H1 (cell line): ENCODE measurements at regions not wholly inside any gene's neighbourhood (a gene's known extent, or its start where the extent isn't known, plus 50 kb on each side); places are given as distances from the start of the nearest gene placed in this dataset.

ENCODE experiments used
- CTCF ChIA-PET: fragments of 300-600 bp; sonication (Branson Sonifier 250); formaldehyde crosslinking; loops from one replicate; lab custom pipeline; 2021; ENCODE audit not compliant: partially characterized antibody; lab: Charles Lee
- POLR2A ChIA-PET: fragments of 300-600 bp; sonication (Branson Sonifier 250); formaldehyde crosslinking; loops from one replicate; lab custom pipeline; 2021; ENCODE audit warnings: inconsistent platforms; ENCODE audit not compliant: partially characterized antibody; lab: Charles Lee
- DNase-seq, 2 experiments: peaks; one replicate each; pipeline versions ENCODE4 v3.0.0 to v3.0.0-alpha.2; 2010 to 2022; ENCODE audit warnings: low spot score in 2 of 2, low read depth in 1 of 2, mixed read lengths in 1 of 2
- FAIRE-seq: peaks from 2 replicates; lab custom pipeline; 2011; peaks lifted over from hg19 to GRCh38; lab: Jason Lieb, UNC
- H2AFZ ChIP-seq: 2 replicates; pipeline ENCODE4 v1.8.1; 2012; ENCODE audit warnings: low read length, inconsistent platforms
- H2AK5ac ChIP-seq: 2 replicates; pipeline ENCODE4 v1.6.1; 2013; ENCODE audit warnings: low read depth, low read length
- H2BK120ac ChIP-seq: replicated peaks from 2 replicates; pipeline ENCODE3; 2013; ENCODE audit warnings: low read depth, low read length, inconsistent platforms
- H2BK12ac ChIP-seq: 2 replicates; pipeline ENCODE4 v1.6.1; 2013; ENCODE audit warnings: low read depth, low read length
- H2BK15ac ChIP-seq: 2 replicates; pipeline ENCODE4 v1.6.1; 2013; ENCODE audit warnings: low read length
- H2BK20ac ChIP-seq: 2 replicates; pipeline ENCODE4 v1.6.1; 2013; ENCODE audit warnings: low read length
- H2BK5ac ChIP-seq: 2 replicates; pipeline ENCODE4 v1.6.1; 2013; ENCODE audit warnings: low read depth, low read length
- H3K14ac ChIP-seq: 2 replicates; pipeline ENCODE4 v1.6.1; 2013; ENCODE audit warnings: inconsistent platforms; ENCODE audit not compliant: insufficient read length
- H3K18ac ChIP-seq: 2 replicates; pipeline ENCODE4 v1.6.1; 2013; ENCODE audit warnings: low read length; ENCODE audit errors: extremely low read depth
- H3K23ac ChIP-seq: 2 replicates; pipeline ENCODE4 v1.6.1; 2013; ENCODE audit warnings: inconsistent platforms; ENCODE audit not compliant: insufficient read length
- H3K23me2 ChIP-seq: 2 replicates; pipeline ENCODE4 v1.6.1; 2013; ENCODE audit warnings: low read depth, low read length
- H3K27ac ChIP-seq: 2 replicates; pipeline ENCODE4 v1.6.1; 2011; ENCODE audit warnings: low read depth, low read length, inconsistent platforms
- H3K27me3 ChIP-seq, 4 experiments: replicated peaks in 1 of 4; 1 replicate in 1 of 4; 2 replicates in 3 of 4; pipeline versions ENCODE4 v1.6.1 to v1.8.1; 2011 to 2013; ENCODE audit warnings: low read length in 3 of 4, mild to moderate bottlenecking in 3 of 4, inconsistent platforms in 2 of 4, mixed read lengths in 2 of 4, moderate library complexity in 1 of 4; ENCODE audit not compliant: control insufficient read depth in 3 of 4, insufficient read depth in 3 of 4; ENCODE audit errors: extremely low read depth in 1 of 4
- H3K36me3 ChIP-seq, 4 experiments: 2 replicates each; pipeline versions ENCODE4 v1.6.1 to v1.8.1; 2011 to 2013; ENCODE audit warnings: mild to moderate bottlenecking in 4 of 4, low read length in 3 of 4, moderate library complexity in 2 of 4, control low read depth in 1 of 4, inconsistent platforms in 1 of 4; ENCODE audit not compliant: insufficient read depth in 4 of 4, control insufficient read depth in 2 of 4
- H3K4ac ChIP-seq: replicated peaks from 2 replicates; pipeline ENCODE3; 2013; ENCODE audit warnings: low read length, low read depth, mixed read lengths, inconsistent platforms; ENCODE audit not compliant: insufficient read length
- H3K4me1 ChIP-seq, 4 experiments: replicated peaks in 1 of 4; 1 replicate in 1 of 4; 2 replicates in 3 of 4; pipeline versions ENCODE4 v1.6.1 to v1.8.1; 2011 to 2013; ENCODE audit warnings: low read length in 3 of 4, inconsistent platforms in 2 of 4, mixed read lengths in 1 of 4; ENCODE audit not compliant: insufficient read depth in 4 of 4, control insufficient read depth in 3 of 4
- H3K4me2 ChIP-seq, 2 experiments: 2 replicates each; pipeline versions ENCODE4 v1.6.1 to v1.8.1; 2011 to 2013; ENCODE audit warnings: low read depth in 2 of 2, low read length in 2 of 2, control low read depth in 1 of 2, inconsistent platforms in 1 of 2, mild to moderate bottlenecking in 1 of 2; ENCODE audit not compliant: insufficient read depth in 1 of 2
- H3K4me3 ChIP-seq, 4 experiments: fragments of 200-600, 300-600 bp in 1 of 4; sonication (generic), shearing (Covaris generic), sonication (Bioruptor Twin) in 1 of 4; 2 replicates each; pipeline versions ENCODE4 v1.5.1 to v1.8.1; 2011 to 2016; ENCODE audit warnings: low read length in 4 of 4, low read depth in 3 of 4, control low read depth in 2 of 4, inconsistent platforms in 2 of 4, mild to moderate bottlenecking in 2 of 4, mixed read lengths in 1 of 4, moderate library complexity in 1 of 4; ENCODE audit not compliant: insufficient read depth in 2 of 4; ENCODE audit errors: extremely low read depth in 1 of 4
- H3K56ac ChIP-seq: replicated peaks from 2 replicates; pipeline ENCODE3; 2013; ENCODE audit warnings: low read depth, mild to moderate bottlenecking, mixed read lengths, low read length, inconsistent platforms; ENCODE audit not compliant: insufficient read length
- H3K79me1 ChIP-seq: 2 replicates; pipeline ENCODE4 v1.6.1; 2013; ENCODE audit warnings: low read depth, low read length, control low read depth
- H3K79me2 ChIP-seq, 2 experiments: 2 replicates each; pipeline versions ENCODE4 v1.6.1 to v1.8.1; 2012 to 2013; ENCODE audit warnings: low read length in 2 of 2, mild to moderate bottlenecking in 2 of 2, inconsistent platforms in 1 of 2; ENCODE audit not compliant: insufficient read depth in 2 of 2, control insufficient read depth in 1 of 2
- H3K9ac ChIP-seq, 4 experiments: replicated peaks in 1 of 4; 1 replicate in 1 of 4; 2 replicates in 3 of 4; pipeline versions ENCODE4 v1.6.1 to v1.8.1; 2011 to 2013; ENCODE audit warnings: low read depth in 3 of 4, low read length in 3 of 4, control low read depth in 2 of 4, mild to moderate bottlenecking in 2 of 4, moderate library complexity in 2 of 4, inconsistent platforms in 1 of 4; ENCODE audit errors: extremely low read depth in 1 of 4
- H3K9me3 ChIP-seq, 2 experiments: 2 replicates each; pipeline versions ENCODE4 v1.6.1 to v1.8.1; 2012 to 2013; ENCODE audit warnings: mild to moderate bottlenecking in 2 of 2, moderate library complexity in 2 of 2, control low read depth in 1 of 2, inconsistent platforms in 1 of 2, low read depth in 1 of 2, low read length in 1 of 2, mixed read lengths in 1 of 2; ENCODE audit not compliant: insufficient read depth in 2 of 2
- H4K20me1 ChIP-seq, 2 experiments: replicated peaks in 1 of 2; 2 replicates each; pipeline versions ENCODE3 to v1.8.1; 2011 to 2013; ENCODE audit warnings: inconsistent platforms in 2 of 2, low read length in 2 of 2, mild to moderate bottlenecking in 1 of 2; ENCODE audit not compliant: insufficient read depth in 2 of 2, control insufficient read depth in 1 of 2
- H4K5ac ChIP-seq: 2 replicates; pipeline ENCODE4 v1.6.1; 2013; ENCODE audit warnings: low read length, low read depth, mixed read lengths, inconsistent platforms; ENCODE audit not compliant: insufficient read length
- H4K8ac ChIP-seq: 2 replicates; pipeline ENCODE4 v1.8.0; 2013; ENCODE audit warnings: mild to moderate bottlenecking, moderate library complexity, low read length, inconsistent platforms; ENCODE audit not compliant: insufficient read depth; ENCODE audit errors: extremely low read depth
- H4K91ac ChIP-seq: replicated peaks from 2 replicates; pipeline ENCODE3; 2013; ENCODE audit warnings: low read length, mixed read lengths, inconsistent platforms; ENCODE audit not compliant: insufficient read length
- CEBPB ChIP-seq: IDR thresholded peaks from 2 replicates; pipeline ENCODE4 v1.6.1; 2012; ENCODE audit warnings: low read depth, low read length
- CTBP2 ChIP-seq: IDR thresholded peaks from 2 replicates; pipeline ENCODE4 v1.7.0; 2011; ENCODE audit warnings: borderline replicate concordance, mild to moderate bottlenecking, moderate library complexity, mixed read lengths, low read length; ENCODE audit not compliant: insufficient read depth, insufficient read length
- GABPA ChIP-seq: IDR thresholded peaks from 2 replicates; pipeline ENCODE4 v1.6.1; 2011; ENCODE audit warnings: mild to moderate bottlenecking, low read length, moderate library complexity, borderline replicate concordance; ENCODE audit not compliant: insufficient read depth
- SIN3A ChIP-seq, 2 experiments: IDR thresholded peaks in 1 of 2; conservative IDR thresholded peaks in 1 of 2; 2 replicates each; pipeline ENCODE4 v1.6.1; 2011 to 2012; ENCODE audit warnings: low read length in 2 of 2, improper control_type of control experiment in 1 of 2, low read depth in 1 of 2, mild to moderate bottlenecking in 1 of 2
- SIRT6 ChIP-seq: IDR thresholded peaks from one replicate; pipeline ENCODE4 v1.7.1; 2012; ENCODE audit warnings: low read length, inconsistent platforms
- SP4 ChIP-seq: IDR thresholded peaks from 2 replicates; pipeline ENCODE4 v1.6.1; 2012; ENCODE audit warnings: low read length, inconsistent platforms
- WGBS, 2 experiments: shearing (Covaris generic) in 1 of 2; methylation state at CpG; one replicate each; pipeline versions ENCODE4 v1.1.6 to v1.1.7; 2013 to 2015; ENCODE audit warnings: low lambda C conversion rate in 2 of 2, mixed read lengths in 2 of 2, inconsistent platforms in 1 of 2, low coverage in 1 of 2, missing lambda C conversion rate in 1 of 2; ENCODE audit not compliant: insufficient replicate concordance in 2 of 2, insufficient coverage in 1 of 2, insufficient read length in 1 of 2; ENCODE audit errors: extremely low coverage in 1 of 2, missing lambda C conversion rate in 1 of 2; 5-methylcytosine and 5-hydroxymethylcytosine counted together

DNA sequence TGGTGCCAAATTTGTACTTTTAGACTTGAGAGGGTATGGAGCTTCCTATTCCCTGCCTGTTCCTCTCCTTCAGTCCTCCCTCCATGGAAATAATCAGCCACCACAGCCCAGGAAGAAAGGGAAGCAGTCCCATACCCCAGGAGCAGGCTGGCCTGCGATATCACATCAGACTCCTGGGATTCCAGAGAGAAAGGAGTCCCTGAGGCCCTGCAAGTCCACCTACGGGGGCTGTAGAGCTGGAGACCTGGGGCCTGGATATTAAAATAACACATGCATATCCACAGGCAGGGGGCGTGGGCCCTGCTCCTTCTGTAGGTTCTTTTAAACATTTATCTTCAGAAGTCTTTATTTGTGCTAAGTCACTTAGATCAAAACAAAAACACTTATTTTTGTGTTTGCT is 117.2 kb downstream of the TMEM174 start:
- Histone ChIP-seq H3K79me2 (no peaks in the 10 kb centered on the region), H4K91ac (no peak overlapping the region), H2BK15ac (no peak overlapping the region), H3K4me2 (no peak overlapping the region), H3K23me2 (no peaks in the 10 kb centered on the region; the same call in 1 of the 2 replicates), H2AK5ac (peak overlapping the region; percentile 87), H2BK12ac (no peak overlapping the region; the same call in 1 of the 2 replicates), H3K4ac (no peak overlapping the region), H4K5ac (no peak overlapping the region), H3K4me3 (no peak overlapping the region), H3K14ac (no peak overlapping the region), H3K4me1 (peaks cover 0 to 17% (median 14%) of the 10 kb centered on the region in 4 experiments; a peak in 4 of 7 replicates), H3K9me3 (no peaks in the 10 kb centered on the region), H4K20me1 (no peaks in the 10 kb centered on the region), H3K27me3 (peaks cover 1 to 10% (median 8%) of the 10 kb centered on the region in 4 experiments), H2BK120ac (no peak overlapping the region), H3K27ac (no peak overlapping the region), H3K18ac (no peak overlapping the region), H2AFZ (no peak overlapping the region), H3K36me3 (no peaks in the 10 kb centered on the region), H2BK5ac (no peak overlapping the region), H2BK20ac (no peak overlapping the region; the same call in 1 of the 2 replicates), H3K79me1 (no peaks in the 10 kb centered on the region), H3K56ac (no peak overlapping the region), H3K9ac (no peak overlapping the region), H3K23ac (no peak overlapping the region), H4K8ac (no peak overlapping the region)
- POLR2A ChIA-PET, result no interaction called here
- CTCF ChIA-PET, result interaction anchor here (1.0 to 1.3 kb wide), 3 partner anchors 9 to 74 kb away, joined by 3 to 4 read pairs (median 3); no protein-coding TSS in a partner anchor
- no peak for DNase-seq
- FAIRE-seq, result no peak
- 89% methylated on average over 3 of the region's 3 CpGs; no CpG with 5 or more reads in 1 of the 2 experiments for WGBS, 2 experiments
- TF ChIP-seq CTBP2, result no peak
- no peak for TF ChIP-seq GABPA
- TF ChIP-seq CEBPB, result no peak
- TF ChIP-seq SP4, result no peak
- no peak for TF ChIP-seq SIN3A (conservative IDR thresholded peaks at IDR 0.05 in 1 of 2, IDR thresholded peaks at IDR 0.05 in 1 of 2; ENCODE audit: low read depth in 1 of 2, low read length in 2 of 2)
- no peak for TF ChIP-seq SIRT6
